GM18520 (cell line): ENCODE measurements at regions not wholly inside any gene's neighbourhood (a gene's known extent, or its start where the extent isn't known, plus 50 kb on each side); places are given as distances from the start of the nearest gene placed in this dataset.

Experiments used
- ATAC-seq: cut with Tn5 transposase; IDR thresholded peaks from one replicate; pipeline ENCODE4 v1.9.1; 2021; ENCODE audit not compliant: unreplicated experiment

GRCh38 chr4:83819582-83819981 is 283.7 kb downstream of the GPAT3 start:
- no peak for ATAC-seq

GRCh38 chr4:83810428-83810827 is 274.5 kb downstream of the GPAT3 start:
- ATAC-seq: no peak

DNA sequence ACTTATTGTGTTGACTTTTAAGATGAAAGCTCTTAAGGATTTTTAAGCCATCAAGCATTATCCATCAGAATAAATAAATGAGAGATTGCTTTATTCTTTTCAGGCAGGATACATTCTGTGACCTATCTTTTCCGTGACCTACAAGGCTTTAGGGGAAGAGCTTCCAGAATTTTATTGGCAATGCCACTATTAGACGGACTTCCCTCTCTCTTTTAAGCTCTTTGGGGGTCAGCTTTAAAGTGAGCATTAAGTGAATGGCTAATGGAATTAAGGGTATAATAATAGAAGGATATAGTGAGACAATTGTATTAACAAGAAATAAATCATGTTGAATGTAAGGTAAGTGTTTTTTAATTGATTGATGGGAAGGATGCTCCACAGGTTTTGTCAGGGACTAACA is 273.7 kb downstream of the GPAT3 start:
- no peak for ATAC-seq

GRCh38 chr4:83793481-83793880 is 257.6 kb downstream of the GPAT3 start:
- no peak for ATAC-seq

DNA sequence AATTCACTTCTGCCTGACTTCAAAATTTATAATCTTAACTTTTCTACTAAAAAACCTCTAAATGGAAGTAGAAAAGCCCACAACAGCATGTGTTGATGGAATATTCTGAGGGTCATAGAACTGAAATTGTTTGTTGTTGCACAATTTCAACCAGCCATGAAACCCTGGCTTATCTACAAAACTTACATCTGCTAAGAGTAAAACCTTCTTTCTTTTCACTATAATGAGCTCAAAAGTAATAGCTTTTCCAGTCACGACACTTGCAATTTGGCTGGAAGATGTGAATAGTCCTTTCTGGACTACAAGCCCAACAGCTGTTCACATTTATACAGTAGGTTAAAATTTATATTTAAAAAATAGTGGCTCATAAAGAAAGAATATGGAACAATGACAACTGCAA is 250.0 kb downstream of the GPAT3 start:
- ATAC-seq: no peak

DNA sequence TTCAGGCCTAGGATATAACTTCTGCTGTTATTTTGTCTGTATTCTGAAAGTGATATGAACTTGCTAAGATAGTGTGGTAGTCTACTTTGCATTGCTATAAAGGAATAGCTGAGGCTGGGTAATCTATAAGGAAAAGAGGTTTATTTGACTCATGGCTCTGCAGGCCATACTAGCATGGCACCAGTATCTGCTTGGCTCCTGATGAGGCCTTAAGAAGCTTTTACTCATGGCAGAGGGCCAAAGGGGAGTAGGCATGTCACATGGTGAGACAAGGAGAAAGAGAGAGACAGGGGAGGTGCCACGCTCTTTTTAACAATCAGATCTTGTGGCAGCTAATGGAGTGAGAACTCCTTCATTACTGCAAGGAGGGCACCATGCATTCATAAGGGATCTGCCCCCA is 247.3 kb downstream of the GPAT3 start:
- ATAC-seq: no peak

DNA sequence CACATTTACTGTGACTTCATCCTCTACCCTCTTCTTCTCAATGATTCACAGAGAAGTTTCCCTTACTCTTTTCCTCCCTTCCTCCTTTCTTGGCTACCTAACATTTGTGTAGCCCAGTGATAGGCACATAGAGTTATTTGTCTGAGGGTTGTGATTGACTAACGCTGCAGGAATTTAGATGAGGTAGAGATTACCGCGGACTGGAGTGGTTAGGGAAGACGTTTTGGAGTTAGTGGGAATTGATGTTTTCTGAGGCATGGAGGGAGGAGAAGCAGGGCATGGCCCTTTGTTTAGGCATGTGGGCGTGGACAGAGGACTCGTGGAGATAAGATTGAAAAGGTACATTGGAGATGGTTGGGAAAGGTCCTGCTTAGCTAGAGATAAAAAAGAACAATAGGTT is 246.7 kb downstream of the GPAT3 start:
- no peak for ATAC-seq

DNA sequence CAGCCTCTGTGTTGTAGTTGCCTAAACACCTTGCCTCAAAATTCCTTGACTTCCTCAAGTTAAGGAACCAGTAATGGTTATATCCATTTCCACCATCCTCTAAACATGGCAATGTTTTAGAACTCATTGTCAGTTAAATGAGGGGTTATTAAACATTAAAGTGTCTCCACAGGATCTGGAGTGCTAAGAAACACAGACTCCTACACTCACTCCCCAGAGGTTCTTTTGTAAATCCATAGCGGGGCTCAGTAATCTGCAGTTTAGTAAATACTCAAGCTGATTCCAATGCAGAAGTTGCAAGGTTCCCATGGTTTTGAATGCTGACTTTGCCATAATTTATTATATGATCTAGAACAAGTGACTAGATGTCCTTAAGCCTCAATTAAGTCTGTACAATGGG is 245.5 kb downstream of the GPAT3 start:
- ATAC-seq: no peak

GRCh38 chr4:83780053-83780733 is 244.3 kb downstream of the GPAT3 start:
- no peak for ATAC-seq

DNA sequence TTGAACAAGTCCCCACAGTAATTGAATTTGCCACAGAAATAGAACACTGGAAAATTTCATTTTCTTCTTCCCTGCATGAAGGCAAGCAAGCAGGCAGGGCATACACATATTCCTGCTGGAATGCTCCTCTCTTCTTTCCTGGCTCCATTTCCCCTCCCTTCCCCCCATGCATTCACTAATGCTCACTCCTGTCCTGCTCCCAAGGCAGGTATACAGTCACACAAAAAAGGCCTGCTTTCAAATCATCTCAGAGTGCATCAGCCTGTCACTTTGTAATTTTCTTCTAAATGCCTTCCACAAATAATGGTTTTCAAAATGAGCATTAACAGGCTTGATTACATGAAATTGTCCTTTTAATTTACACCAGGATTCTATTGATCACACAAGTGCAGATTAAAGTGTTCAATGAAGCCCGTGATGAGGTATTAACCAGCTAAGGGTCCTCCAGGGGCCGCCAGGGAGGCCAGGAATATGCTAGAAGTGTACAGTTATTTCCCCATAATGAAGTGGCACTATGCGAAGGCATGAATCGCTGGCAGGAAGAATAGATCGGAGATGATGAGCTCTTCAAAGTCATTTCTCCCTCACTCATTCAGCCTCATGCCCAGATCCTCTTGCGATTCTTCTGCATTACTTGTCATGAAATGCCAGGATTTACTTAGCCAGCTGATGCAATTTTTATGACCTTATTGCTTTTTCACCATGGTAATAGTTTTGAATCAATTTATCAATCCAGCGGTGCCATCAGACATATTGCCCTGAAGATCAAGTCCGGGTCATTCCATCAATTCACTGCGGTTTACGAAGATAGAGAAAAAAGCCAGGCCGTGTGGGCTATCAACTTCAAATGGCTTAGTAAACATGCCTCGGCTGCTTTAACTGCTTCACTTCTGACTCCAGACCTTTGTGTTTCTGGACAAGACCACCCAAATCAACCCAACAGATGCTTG is 243.5 kb downstream of the GPAT3 start:
- ATAC-seq: no peak

DNA sequence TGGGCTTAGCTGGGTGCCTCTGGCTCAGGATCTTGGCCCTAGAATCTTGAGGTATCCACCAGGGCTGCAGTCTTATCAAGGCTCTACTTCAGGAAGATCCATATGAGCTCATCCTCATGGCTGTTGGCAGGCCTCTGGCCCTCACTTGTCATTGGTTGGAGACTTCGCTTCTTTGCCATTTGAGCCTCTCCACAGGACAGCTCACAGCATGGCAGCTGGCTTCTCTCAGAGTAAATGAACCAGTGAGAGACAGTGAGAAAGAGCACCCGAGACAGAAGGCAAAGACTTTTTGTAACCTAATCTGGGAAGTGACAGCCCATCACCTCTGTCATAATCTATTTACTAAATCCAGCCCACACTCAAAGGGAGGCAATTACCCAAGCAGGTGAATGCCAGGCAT is 236.8 kb downstream of the GPAT3 start:
- no peak for ATAC-seq

- ATAC-seq: no peak
Observed at GRCh38 chr4:83771113-83771705, 235.3 kb downstream of the GPAT3 start.

DNA sequence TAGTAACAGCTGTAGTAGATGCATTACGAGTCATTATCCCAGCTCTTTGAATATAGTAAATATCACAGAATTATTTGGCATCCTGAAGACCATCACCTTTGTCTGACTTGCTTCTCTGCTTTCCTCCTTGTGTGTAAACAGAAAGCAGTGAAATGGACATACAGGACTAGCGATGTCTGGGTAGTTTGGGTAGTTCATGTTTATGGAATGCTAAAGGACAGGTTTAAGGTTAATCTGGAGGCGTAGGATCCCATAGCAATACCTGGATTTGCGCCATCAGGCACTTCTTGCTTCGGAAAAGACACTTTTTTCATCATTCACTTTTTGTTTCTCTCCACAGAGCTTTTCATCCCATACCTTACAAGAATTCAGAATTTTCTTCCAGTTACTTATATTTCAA is 232.2 kb downstream of the GPAT3 start:
- ATAC-seq: no peak

DNA sequence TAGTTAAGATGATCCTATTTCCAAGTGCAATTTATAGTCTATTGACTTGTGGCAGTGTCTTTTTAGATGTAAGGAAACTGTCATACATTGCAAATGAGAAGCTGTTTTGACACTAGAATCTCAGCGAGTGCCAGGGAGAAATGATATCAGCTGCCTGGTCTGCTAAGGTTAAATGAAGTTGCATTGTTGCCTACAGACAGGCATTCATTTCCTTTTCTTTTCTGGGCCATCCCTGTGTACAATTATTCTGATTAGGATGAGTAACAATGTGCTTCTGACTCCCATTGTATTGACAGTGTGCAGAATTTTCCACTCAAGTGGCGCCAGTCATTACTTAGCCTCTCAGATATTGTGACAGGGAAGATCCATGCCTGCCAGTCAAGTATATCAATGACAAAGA is 231.2 kb downstream of the GPAT3 start:
- no peak for ATAC-seq

GRCh38 chr4:83759611-83760010 is 223.7 kb downstream of the GPAT3 start:
- no peak for ATAC-seq

GRCh38 chr4:83758285-83758684 is 222.4 kb downstream of the GPAT3 start:
- ATAC-seq: no peak

GRCh38 chr4:83757121-83757621 is 221.3 kb downstream of the GPAT3 start:
- ATAC-seq: no peak

- no peak for ATAC-seq
Observed at GRCh38 chr4:83753260-83753659, 217.4 kb downstream of the GPAT3 start.

GRCh38 chr4:83751336-83751949 is 215.5 kb downstream of the GPAT3 start:
- no peak for ATAC-seq

GRCh38 chr4:83748711-83749110 is 212.8 kb downstream of the GPAT3 start:
- no peak for ATAC-seq

- ATAC-seq: no peak
Observed at GRCh38 chr4:83738895-83739294, 203.0 kb downstream of the GPAT3 start.
